ENCODE measurements at regions not wholly inside any gene's neighbourhood (a gene's known extent, or its start where the extent isn't known, plus 50 kb on each side); places are given as distances from the start of the nearest gene placed in this dataset.

- TF ChIP-seq EZH2 (IDR thresholded peaks at IDR 0.05; ENCODE audit: borderline replicate concordance, low read depth, low read length, poor library complexity, severe bottlenecking) (no peak), CTCF (conservative IDR thresholded peaks at IDR 0.05; ENCODE audit: low read depth, low read length) (no peak)
Observed at GRCh38 chr2:238997137-238997390, 149.2 kb downstream of the TWIST2 start.

All from A673 (cell line).